ENCODE measurements at regions not wholly inside any gene's neighbourhood (a gene's known extent, or its start where the extent isn't known, plus 50 kb on each side); places are given as distances from the start of the nearest gene placed in this dataset.

DNA sequence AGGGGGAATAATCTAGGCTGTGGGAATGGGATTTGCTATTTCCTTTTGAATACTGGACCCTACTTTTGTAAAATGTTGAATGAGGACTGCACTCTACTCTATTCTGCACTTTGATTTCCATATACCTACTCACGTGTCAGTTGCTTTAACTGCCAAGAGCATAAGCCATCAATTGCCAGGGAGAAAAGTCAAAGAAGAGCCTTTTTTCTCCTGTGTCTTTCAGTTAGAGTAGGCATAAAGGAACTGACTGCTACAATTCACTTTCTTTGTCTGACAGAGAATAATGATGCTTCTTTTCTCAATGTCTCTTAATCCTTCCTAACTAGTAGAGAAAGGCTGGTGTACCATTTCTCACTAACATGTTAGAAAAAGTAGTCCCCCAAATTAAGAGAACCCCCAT is 231.6 kb downstream of the ELAVL2 start:
- H3K36me3 Mint-ChIP-seq = no peaks in the 10 kb centered on the region
- Histone ChIP-seq H3K9ac (no peak overlapping the region), H3F3A (ENCODE audit: low read depth) (peaks cover 5% of the 10 kb centered on the region), H4K20me1 (ENCODE audit: low read depth) (no peaks in the 10 kb centered on the region), H3K4me3 (no peak overlapping the region), H3K4me2 (peak overlapping the region; percentile 30), H3K27me3 (no peaks in the 10 kb centered on the region), H2AFZ (replicated peaks) (no peak overlapping the region), H3K36me3 (no peaks in the 10 kb centered on the region), H3K4me1 (peaks cover 38% of the 10 kb centered on the region), H3K27ac (no peak overlapping the region), H3K9me3 (ENCODE audit: low read depth) (no peaks in the 10 kb centered on the region), H3K79me2 (ENCODE audit: low read depth) (no peaks in the 10 kb centered on the region)
- TF ChIP-seq, protein P1, sequence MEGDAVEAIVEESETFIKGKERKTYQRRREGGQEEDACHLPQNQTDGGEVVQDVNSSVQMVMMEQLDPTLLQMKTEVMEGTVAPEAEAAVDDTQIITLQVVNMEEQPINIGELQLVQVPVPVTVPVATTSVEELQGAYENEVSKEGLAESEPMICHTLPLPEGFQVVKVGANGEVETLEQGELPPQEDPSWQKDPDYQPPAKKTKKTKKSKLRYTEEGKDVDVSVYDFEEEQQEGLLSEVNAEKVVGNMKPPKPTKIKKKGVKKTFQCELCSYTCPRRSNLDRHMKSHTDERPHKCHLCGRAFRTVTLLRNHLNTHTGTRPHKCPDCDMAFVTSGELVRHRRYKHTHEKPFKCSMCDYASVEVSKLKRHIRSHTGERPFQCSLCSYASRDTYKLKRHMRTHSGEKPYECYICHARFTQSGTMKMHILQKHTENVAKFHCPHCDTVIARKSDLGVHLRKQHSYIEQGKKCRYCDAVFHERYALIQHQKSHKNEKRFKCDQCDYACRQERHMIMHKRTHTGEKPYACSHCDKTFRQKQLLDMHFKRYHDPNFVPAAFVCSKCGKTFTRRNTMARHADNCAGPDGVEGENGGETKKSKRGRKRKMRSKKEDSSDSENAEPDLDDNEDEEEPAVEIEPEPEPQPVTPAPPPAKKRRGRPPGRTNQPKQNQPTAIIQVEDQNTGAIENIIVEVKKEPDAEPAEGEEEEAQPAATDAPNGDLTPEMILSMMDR (IDR thresholded peaks at IDR 0.05) = no peak
- TF ChIP-seq EZH2 (IDR thresholded peaks at IDR 0.05) (no peak), EZH2phosphoT487 (IDR thresholded peaks at IDR 0.05) (no peak)
- peaks cover 3% of the 10 kb centered on the region for H3K4me1 Mint-ChIP-seq
- no peak overlapping the region for H3K27ac Mint-ChIP-seq
- DNase-seq (ENCODE audit: low spot score) = peak; percentile 58
- no peaks in the 10 kb centered on the region for H3K27me3 Mint-ChIP-seq (ENCODE audit: insufficient read depth, low read depth)
- no peaks in the 10 kb centered on the region for H3K9me3 Mint-ChIP-seq
- no peak overlapping the region for H3K4me3 Mint-ChIP-seq

DNA sequence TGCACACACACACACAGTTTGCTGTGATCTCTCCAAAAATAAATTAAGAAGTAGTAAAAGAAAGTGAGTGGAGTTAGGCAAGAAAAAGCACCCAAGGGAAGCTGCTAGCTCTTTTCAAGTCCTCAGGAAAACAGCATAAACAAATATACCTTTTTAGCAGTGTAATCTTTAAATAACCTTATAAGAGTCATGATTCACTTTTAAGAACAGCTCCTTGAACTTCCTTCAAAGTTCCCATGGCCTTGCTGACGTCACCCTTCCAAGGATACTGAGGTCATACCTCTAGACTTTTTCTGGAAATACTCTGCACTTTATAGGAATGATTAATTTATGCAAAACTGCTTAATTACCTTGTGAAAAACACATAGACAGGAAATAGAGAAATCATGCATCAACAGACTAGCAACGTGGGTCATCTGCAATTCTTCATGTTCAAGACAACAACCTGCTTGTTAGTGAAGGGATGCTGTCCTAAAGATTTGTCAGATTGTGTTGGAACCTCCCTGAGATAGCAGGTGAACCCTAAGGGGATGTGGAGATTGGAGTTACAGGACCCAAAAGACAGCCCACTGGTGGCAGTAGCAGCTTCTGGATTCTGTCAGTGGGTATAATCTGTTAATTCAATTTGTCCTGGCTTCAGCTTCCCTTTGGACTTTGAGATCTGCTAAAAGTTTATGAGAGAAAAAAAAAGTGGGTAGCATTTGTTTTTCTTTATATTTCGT is 229.0 kb downstream of the ELAVL2 start:
- no peak overlapping the region for H3K4me3 Mint-ChIP-seq
- no peak overlapping the region for H3K4me3 ChIP-seq
- no peak for DNase-seq (ENCODE audit: low spot score)
- H2AFZ ChIP-seq (replicated peaks) = no peak overlapping the region
- H4K20me1 ChIP-seq (ENCODE audit: low read depth) = no peaks in the 10 kb centered on the region
- TF ChIP-seq, protein P1 (IDR thresholded peaks at IDR 0.05) = no peak
- no peak for TF ChIP-seq EZH2 (IDR thresholded peaks at IDR 0.05)
- no peak for TF ChIP-seq EZH2phosphoT487 (IDR thresholded peaks at IDR 0.05)
- H3K9ac ChIP-seq = no peak overlapping the region
- no peaks in the 10 kb centered on the region for H3K27me3 Mint-ChIP-seq (ENCODE audit: insufficient read depth, low read depth)
- no peak overlapping the region for H3K4me2 ChIP-seq
- H3K27me3 ChIP-seq = no peaks in the 10 kb centered on the region
- peaks cover 6% of the 10 kb centered on the region for H3K4me1 Mint-ChIP-seq
- no peaks in the 10 kb centered on the region for H3K36me3 ChIP-seq
- H3K4me1 ChIP-seq = peaks cover 39% of the 10 kb centered on the region
- H3K27ac ChIP-seq = no peak overlapping the region
- no peaks in the 10 kb centered on the region for H3K9me3 Mint-ChIP-seq
- H3K36me3 Mint-ChIP-seq = no peaks in the 10 kb centered on the region
- no peaks in the 10 kb centered on the region for H3K9me3 ChIP-seq (ENCODE audit: low read depth)
- H3K27ac Mint-ChIP-seq = no peak overlapping the region
- no peaks in the 10 kb centered on the region for H3K79me2 ChIP-seq (ENCODE audit: low read depth)
- H3F3A ChIP-seq (ENCODE audit: low read depth) = peaks cover 5% of the 10 kb centered on the region

DNA sequence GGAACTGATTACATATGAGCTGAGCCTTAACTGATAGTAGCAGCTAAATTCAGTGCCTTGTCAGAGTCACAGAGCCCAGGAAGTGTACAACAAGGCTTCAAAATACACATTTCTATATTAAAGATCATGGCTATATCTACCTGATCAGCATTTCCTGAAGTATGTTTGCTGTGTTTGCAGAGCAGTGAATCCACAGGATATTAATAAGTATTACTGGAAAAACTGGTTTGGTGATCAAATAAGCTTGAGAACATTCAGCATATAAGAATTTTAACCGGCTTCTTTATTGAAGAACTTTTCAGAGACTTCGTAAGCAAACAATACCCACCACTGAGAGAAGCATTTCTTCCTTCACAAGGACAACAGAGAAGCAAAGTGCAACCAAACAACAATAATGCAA is 227.0 kb downstream of the ELAVL2 start:
- Histone ChIP-seq H3K79me2 (ENCODE audit: low read depth) (no peaks in the 10 kb centered on the region), H4K20me1 (ENCODE audit: low read depth) (no peaks in the 10 kb centered on the region), H3K36me3 (no peaks in the 10 kb centered on the region), H3K27me3 (no peaks in the 10 kb centered on the region), H3K4me1 (peaks cover 27% of the 10 kb centered on the region), H3K9me3 (ENCODE audit: low read depth) (no peaks in the 10 kb centered on the region), H3K4me3 (no peak overlapping the region), H3K27ac (no peak overlapping the region), H2AFZ (replicated peaks) (no peak overlapping the region), H3F3A (ENCODE audit: low read depth) (peaks cover 4% of the 10 kb centered on the region), H3K9ac (no peak overlapping the region), H3K4me2 (no peak overlapping the region)
- Mint-ChIP-seq H3K9me3 (no peaks in the 10 kb centered on the region), H3K27ac (no peak overlapping the region), H3K4me1 (peaks cover 6% of the 10 kb centered on the region), H3K4me3 (no peak overlapping the region), H3K36me3 (peaks cover 7% of the 10 kb centered on the region), H3K27me3 (ENCODE audit: insufficient read depth, low read depth) (no peaks in the 10 kb centered on the region)
- DNase-seq (ENCODE audit: low spot score) = no peak
- TF ChIP-seq EZH2 (IDR thresholded peaks at IDR 0.05) (no peak), EZH2phosphoT487 (IDR thresholded peaks at IDR 0.05) (no peak)
- TF ChIP-seq, protein P1 (IDR thresholded peaks at IDR 0.05) = no peak

Data from neural progenitor cell (in vitro differentiated cells).